SK-N-MC (cell line): ENCODE measurements at regions not wholly inside any gene's neighbourhood (a gene's known extent, or its start where the extent isn't known, plus 50 kb on each side); places are given as distances from the start of the nearest gene placed in this dataset.

Source experiments
- DNase-seq: peaks from one replicate; pipeline ENCODE4 v3.0.0-alpha.2; 2011; ENCODE audit warnings: low read depth, low spot score
- H3K27ac ChIP-seq: fragments of 200-600 bp; sonication (generic); 2 replicates; pipeline ENCODE4 v1.5.1; 2016; ENCODE audit warnings: mixed run types
- H3K36me3 ChIP-seq: fragments of 200-600 bp; sonication (generic); 2 replicates; pipeline ENCODE4 v1.6.1; 2017; ENCODE audit warnings: antibody characterized with exemption, low read length, mixed read lengths; ENCODE audit not compliant: insufficient read depth
- H3K4me3 ChIP-seq: fragments of 200-600 bp; sonication (generic); 2 replicates; pipeline ENCODE4 v1.5.1; 2016
- H3K9ac ChIP-seq: fragments of 200-600 bp; sonication (generic); 2 replicates; pipeline ENCODE4 v1.8.0; 2017; ENCODE audit warnings: mixed run types, mixed read lengths; ENCODE audit not compliant: insufficient read length
- H3K9me3 ChIP-seq: fragments of 200-600 bp; sonication (generic); 2 replicates; pipeline ENCODE4 v1.6.1; 2017; ENCODE audit warnings: low read depth, mild to moderate bottlenecking, antibody characterized with exemption, low read length, moderate library complexity, mixed read lengths
- EZH2 ChIP-seq: fragments of 200-600 bp; sonication (generic); IDR thresholded peaks from one replicate; pipeline ENCODE4 v1.6.1; 2017; ENCODE audit warnings: antibody characterized with exemption
- FOXP2 ChIP-seq: optimal IDR thresholded peaks from 2 replicates; pipeline ENCODE3; 2011; ENCODE audit warnings: mild to moderate bottlenecking, moderate library complexity; ENCODE audit not compliant: insufficient read depth; ENCODE audit errors: extremely low read length, control extremely low read depth
- POLR2AphosphoS5 ChIP-seq: IDR thresholded peaks from 2 replicates; pipeline ENCODE4 v1.6.1; 2012; ENCODE audit warnings: mild to moderate bottlenecking, low read depth, low read length, borderline replicate concordance

GRCh38 chr3:106018102-106018501 lies 149.3 kb upstream of the CBLB start:
- no peak for DNase-seq
- no peaks in the 10 kb centered on the region for H3K9me3 ChIP-seq
- TF ChIP-seq EZH2 (no peak), FOXP2 (no peak), POLR2AphosphoS5 (no peak)
- H3K9ac ChIP-seq: no peak overlapping the region
- no peaks in the 10 kb centered on the region for H3K36me3 ChIP-seq
- H3K27ac ChIP-seq: no peak overlapping the region
- H3K4me3 ChIP-seq: no peak overlapping the region

- no peaks in the 10 kb centered on the region for H3K36me3 ChIP-seq
- H3K9ac ChIP-seq: no peak overlapping the region
- DNase-seq: no peak
- no peak for TF ChIP-seq POLR2AphosphoS5
- no peak for TF ChIP-seq FOXP2
- TF ChIP-seq EZH2: no peak
- no peaks in the 10 kb centered on the region for H3K9me3 ChIP-seq
- H3K4me3 ChIP-seq: no peak overlapping the region
- no peak overlapping the region for H3K27ac ChIP-seq
Measured at GRCh38 chr3:106018929-106019550, 150.2 kb upstream of the CBLB start.

GRCh38 chr3:106022913-106023312 lies 154.1 kb upstream of the CBLB start:
- H3K27ac ChIP-seq: no peak overlapping the region
- no peak for TF ChIP-seq POLR2AphosphoS5
- no peak for TF ChIP-seq FOXP2
- TF ChIP-seq EZH2: no peak
- no peak overlapping the region for H3K9ac ChIP-seq
- no peak overlapping the region for H3K4me3 ChIP-seq
- no peaks in the 10 kb centered on the region for H3K36me3 ChIP-seq
- H3K9me3 ChIP-seq: no peaks in the 10 kb centered on the region
- DNase-seq: no peak

- H3K9me3 ChIP-seq: no peaks in the 10 kb centered on the region
- no peaks in the 10 kb centered on the region for H3K36me3 ChIP-seq
- no peak overlapping the region for H3K4me3 ChIP-seq
- H3K9ac ChIP-seq: no peak overlapping the region
- H3K27ac ChIP-seq: no peak overlapping the region
- DNase-seq: no peak
- TF ChIP-seq POLR2AphosphoS5 (no peak), FOXP2 (no peak), EZH2 (no peak)
Measured at GRCh38 chr3:106025151-106025722, 156.4 kb upstream of the CBLB start.

- Histone ChIP-seq H3K9me3 (no peaks in the 10 kb centered on the region), H3K27ac (no peak overlapping the region), H3K4me3 (no peak overlapping the region), H3K9ac (no peak overlapping the region), H3K36me3 (no peaks in the 10 kb centered on the region)
- no peak for TF ChIP-seq EZH2
- TF ChIP-seq POLR2AphosphoS5: no peak
- no peak for TF ChIP-seq FOXP2
- no peak for DNase-seq
Measured at GRCh38 chr3:106029954-106030626, 161.3 kb upstream of the CBLB start.

- H3K27ac ChIP-seq: no peak overlapping the region
- H3K36me3 ChIP-seq: no peaks in the 10 kb centered on the region
- no peak overlapping the region for H3K4me3 ChIP-seq
- no peak overlapping the region for H3K9ac ChIP-seq
- no peaks in the 10 kb centered on the region for H3K9me3 ChIP-seq
- TF ChIP-seq FOXP2 (no peak), POLR2AphosphoS5 (no peak), EZH2 (no peak)
- no peak for DNase-seq
Measured at GRCh38 chr3:106030627-106030963, 161.8 kb upstream of the CBLB start.

GRCh38 chr3:106032479-106032878 lies 163.7 kb upstream of the CBLB start:
- Histone ChIP-seq H3K36me3 (no peaks in the 10 kb centered on the region), H3K27ac (no peak overlapping the region), H3K9ac (no peak overlapping the region), H3K9me3 (no peaks in the 10 kb centered on the region), H3K4me3 (no peak overlapping the region)
- TF ChIP-seq POLR2AphosphoS5 (no peak), EZH2 (no peak), FOXP2 (no peak)
- DNase-seq: no peak

GRCh38 chr3:106033654-106034053 lies 164.8 kb upstream of the CBLB start:
- H3K27ac ChIP-seq: no peak overlapping the region
- no peak for TF ChIP-seq EZH2
- no peak for TF ChIP-seq FOXP2
- TF ChIP-seq POLR2AphosphoS5: no peak
- H3K9me3 ChIP-seq: no peaks in the 10 kb centered on the region
- H3K36me3 ChIP-seq: no peaks in the 10 kb centered on the region
- no peak for DNase-seq
- no peak overlapping the region for H3K4me3 ChIP-seq
- H3K9ac ChIP-seq: no peak overlapping the region
